Karpas-422 (cell line): ENCODE measurements at regions not wholly inside any gene's neighbourhood (a gene's known extent, or its start where the extent isn't known, plus 50 kb on each side); places are given as distances from the start of the nearest gene placed in this dataset.

Source experiments
- DNase-seq: peaks from one replicate; pipeline ENCODE4 v3.0.0-alpha.2; 2015
- H2AFZ ChIP-seq: fragments of 200-600 bp; sonication (generic); 2 replicates; pipeline ENCODE4 v1.6.1; 2014; ENCODE audit warnings: antibody characterized with exemption, low read length, mixed read lengths
- H3K27ac ChIP-seq: fragments of 200-600 bp; sonication (generic); 2 replicates; pipeline ENCODE4 v1.5.1; 2014; ENCODE audit warnings: mild to moderate bottlenecking, low read length, moderate library complexity
- H3K27me3 ChIP-seq: fragments of 200-600 bp; sonication (generic); 2 replicates; pipeline ENCODE4 v1.6.1; 2014; ENCODE audit warnings: low read length, mixed read lengths
- H3K36me3 ChIP-seq: fragments of 200-600 bp; sonication (generic); 2 replicates; pipeline ENCODE4 v1.6.1; 2014; ENCODE audit warnings: low read length, mixed read lengths; ENCODE audit not compliant: insufficient read depth
- H3K4me1 ChIP-seq: fragments of 200-600 bp; sonication (generic); 2 replicates; pipeline ENCODE4 v1.6.1; 2014; ENCODE audit warnings: mild to moderate bottlenecking, low read length, mixed read lengths
- H3K4me2 ChIP-seq: fragments of 200-600 bp; sonication (generic); 2 replicates; pipeline ENCODE4 v1.6.1; 2014; ENCODE audit warnings: low read length, low read depth, mild to moderate bottlenecking; ENCODE audit not compliant: poor library complexity, severe bottlenecking
- H3K4me3 ChIP-seq: fragments of 200-600 bp; sonication (generic); 2 replicates; pipeline ENCODE4 v1.5.1; 2014; ENCODE audit warnings: mild to moderate bottlenecking, antibody characterized with exemption, low read length, mixed read lengths
- H3K79me2 ChIP-seq: fragments of 200-600 bp; sonication (generic); 2 replicates; pipeline ENCODE4 v1.6.1; 2014; ENCODE audit warnings: mild to moderate bottlenecking, low read length, mixed read lengths
- H3K9ac ChIP-seq: fragments of 200-600 bp; sonication (generic); 2 replicates; pipeline ENCODE4 v1.6.0; 2014; ENCODE audit warnings: low read length
- H3K9me2 ChIP-seq: fragments of 200-600 bp; sonication (generic), shearing (Covaris generic); replicated peaks from 2 replicates; pipeline ENCODE4 v1.6.0; 2014; ENCODE audit warnings: mild to moderate bottlenecking, low read length, moderate library complexity; ENCODE audit not compliant: insufficient read depth
- H3K9me3 ChIP-seq: fragments of 300-700, 200-600 bp; sonication (generic); 2 replicates; pipeline ENCODE4 v1.6.1; 2014; ENCODE audit warnings: low read length, mixed read lengths
- H4K20me1 ChIP-seq: fragments of 200-600 bp; sonication (generic); 2 replicates; pipeline ENCODE4 v1.6.1; 2014; ENCODE audit warnings: mild to moderate bottlenecking, antibody characterized with exemption, low read length, low read depth; ENCODE audit not compliant: insufficient read depth

DNA sequence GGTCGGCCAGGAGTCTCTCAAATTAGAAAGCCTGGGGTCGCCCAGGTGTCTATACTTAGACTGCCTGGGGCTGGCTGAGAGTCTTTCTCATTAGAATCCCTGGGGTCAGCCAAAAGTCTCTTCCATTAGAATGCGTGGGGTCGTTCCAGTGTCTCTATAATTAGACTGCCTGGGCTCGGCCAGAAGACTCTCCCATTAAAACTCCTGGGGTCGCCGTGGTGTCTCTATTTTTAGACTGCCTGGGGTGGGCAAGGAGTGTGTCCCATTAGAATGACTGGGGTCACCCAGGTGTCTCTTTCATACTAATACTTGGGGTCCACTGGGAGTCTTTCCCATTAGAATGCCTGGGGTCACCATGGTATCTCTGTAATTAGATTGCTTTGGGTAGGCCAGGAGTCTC, 2227.7 kb downstream of the TP53TG3F start:
- H3K79me2 ChIP-seq = no peaks in the 10 kb centered on the region
- no peak overlapping the region for H3K4me3 ChIP-seq

DNA sequence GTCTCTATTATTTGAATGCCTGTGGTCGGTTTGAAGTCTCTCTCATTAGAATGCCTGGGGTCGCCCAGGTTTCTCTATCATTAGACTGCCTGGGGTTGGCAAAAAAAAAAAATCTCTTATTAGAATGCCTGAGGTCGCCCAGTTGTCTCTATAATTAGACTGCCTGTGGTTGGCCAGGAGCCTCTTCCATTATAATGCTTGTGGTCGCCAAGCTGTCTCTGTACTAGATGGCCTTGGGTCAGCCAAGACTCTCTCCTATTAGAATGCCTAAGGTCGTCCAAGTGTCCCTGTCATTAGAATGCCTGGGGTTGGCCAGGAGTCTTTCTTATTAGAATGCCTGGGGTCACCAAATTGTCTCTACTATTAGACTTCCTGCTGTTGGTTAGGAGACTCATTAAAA, 2228.4 kb downstream of the TP53TG3F start:
- peaks cover 23% of the 10 kb centered on the region for H3K9me3 ChIP-seq
- H3K4me3 ChIP-seq = no peak overlapping the region
- H2AFZ ChIP-seq = no peak overlapping the region
- no peak overlapping the region for H3K4me2 ChIP-seq
- no peaks in the 10 kb centered on the region for H3K4me1 ChIP-seq
- H3K79me2 ChIP-seq = no peaks in the 10 kb centered on the region
- H3K27me3 ChIP-seq = no peaks in the 10 kb centered on the region
- no peaks in the 10 kb centered on the region for H4K20me1 ChIP-seq
- no peaks in the 10 kb centered on the region for H3K36me3 ChIP-seq
- no peak overlapping the region for H3K9ac ChIP-seq
- H3K27ac ChIP-seq = no peak overlapping the region
- H3K9me2 ChIP-seq = no peaks in the 10 kb centered on the region
- DNase-seq = no peak

More for the DNA sequence above, 2227.7 kb downstream of the TP53TG3F start:
- no peak for DNase-seq
- Histone ChIP-seq H3K4me1 (no peaks in the 10 kb centered on the region), H3K9me2 (no peaks in the 10 kb centered on the region), H2AFZ (no peak overlapping the region), H3K9me3 (peaks cover 23% of the 10 kb centered on the region), H3K9ac (no peak overlapping the region), H3K36me3 (no peaks in the 10 kb centered on the region), H3K27ac (no peak overlapping the region), H3K4me2 (no peak overlapping the region), H3K27me3 (no peaks in the 10 kb centered on the region), H4K20me1 (no peaks in the 10 kb centered on the region)

DNA sequence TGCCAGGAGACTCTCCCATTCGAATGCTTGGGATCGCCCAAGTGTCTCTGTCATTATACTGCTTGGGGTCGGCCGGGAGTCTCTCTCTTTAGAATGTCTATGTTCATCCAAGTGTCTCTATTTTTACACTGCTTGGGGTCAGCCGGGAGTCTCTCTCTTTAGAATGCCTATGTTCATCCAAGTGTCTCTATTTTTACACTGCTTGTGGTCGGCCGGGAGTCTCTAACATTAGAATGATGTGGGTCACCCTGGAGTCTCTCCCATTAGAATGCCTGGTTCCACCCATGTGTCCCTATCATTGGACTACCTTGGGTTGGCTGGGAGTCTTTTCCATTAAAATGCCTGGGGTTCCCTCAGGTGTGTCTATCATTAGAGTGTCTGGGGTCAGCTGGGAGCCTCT, 2230.4 kb downstream of the TP53TG3F start:
- DNase-seq = no peak
- no peaks in the 10 kb centered on the region for H3K27me3 ChIP-seq
- H3K9me3 ChIP-seq = peaks cover 24% of the 10 kb centered on the region
- no peaks in the 10 kb centered on the region for H4K20me1 ChIP-seq
- H3K4me1 ChIP-seq = no peaks in the 10 kb centered on the region
- H3K27ac ChIP-seq = no peak overlapping the region
- H3K9me2 ChIP-seq = no peaks in the 10 kb centered on the region
- no peak overlapping the region for H2AFZ ChIP-seq
- H3K79me2 ChIP-seq = no peaks in the 10 kb centered on the region
- H3K9ac ChIP-seq = no peak overlapping the region
- no peak overlapping the region for H3K4me3 ChIP-seq
- no peaks in the 10 kb centered on the region for H3K36me3 ChIP-seq
- no peak overlapping the region for H3K4me2 ChIP-seq

DNA sequence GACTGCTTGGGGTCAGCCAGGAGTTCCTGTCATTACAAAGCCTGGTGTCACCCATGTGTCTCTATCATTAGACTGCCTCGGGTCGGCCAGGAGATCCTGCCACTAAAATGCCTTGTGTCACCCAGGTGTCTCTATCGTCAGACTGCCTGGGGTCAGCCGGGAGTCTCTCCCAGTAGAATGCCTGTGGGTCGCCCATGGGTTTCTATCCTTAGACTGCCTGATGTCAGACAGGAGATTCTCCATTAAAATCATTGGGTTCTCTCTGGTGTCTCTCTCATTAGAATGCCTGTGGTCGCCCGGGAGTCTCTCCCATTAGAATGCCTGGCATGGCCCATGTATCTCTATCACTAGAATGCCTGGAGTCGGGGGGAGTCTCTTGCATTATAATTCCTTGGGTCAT, 2231.0 kb downstream of the TP53TG3F start:
- H3K9me3 ChIP-seq = peaks cover 18% of the 10 kb centered on the region; the same call in 1 of the 2 replicates

DNA sequence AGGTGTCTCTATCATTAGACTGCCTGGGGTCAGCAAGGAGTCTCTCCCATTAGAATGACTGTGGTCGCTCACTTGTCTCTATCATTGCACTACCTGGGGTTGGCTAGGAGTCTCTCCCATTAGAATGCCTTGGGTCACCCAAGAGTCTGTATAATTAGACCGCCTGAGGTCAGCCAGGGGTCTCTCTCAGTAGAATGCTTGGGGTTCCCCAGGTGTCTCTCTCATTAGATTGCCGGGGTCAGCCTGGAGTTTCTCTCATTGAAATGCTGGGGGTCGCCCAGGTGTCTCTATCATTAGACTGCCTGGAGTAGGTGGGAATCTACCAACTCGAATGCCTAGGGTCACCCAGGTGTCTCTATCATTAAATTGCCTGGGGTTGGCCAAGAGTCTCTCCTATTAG, 2231.6 kb downstream of the TP53TG3F start:
- Histone ChIP-seq H3K27me3 (no peaks in the 10 kb centered on the region), H2AFZ (no peak overlapping the region), H3K27ac (no peak overlapping the region), H3K4me3 (no peak overlapping the region), H3K9me3 (peaks cover 21% of the 10 kb centered on the region; the same call in 1 of the 2 replicates), H4K20me1 (no peaks in the 10 kb centered on the region), H3K36me3 (no peaks in the 10 kb centered on the region), H3K4me2 (no peak overlapping the region), H3K79me2 (no peaks in the 10 kb centered on the region), H3K9me2 (no peaks in the 10 kb centered on the region), H3K9ac (no peak overlapping the region), H3K4me1 (no peaks in the 10 kb centered on the region)
- DNase-seq = no peak

More for the DNA sequence above, 2231.0 kb downstream of the TP53TG3F start:
- Histone ChIP-seq H3K9me2 (no peaks in the 10 kb centered on the region), H3K27ac (no peak overlapping the region), H3K9ac (no peak overlapping the region), H3K4me1 (no peaks in the 10 kb centered on the region), H3K4me3 (no peak overlapping the region), H3K4me2 (no peak overlapping the region), H4K20me1 (no peaks in the 10 kb centered on the region), H2AFZ (no peak overlapping the region), H3K36me3 (no peaks in the 10 kb centered on the region), H3K27me3 (no peaks in the 10 kb centered on the region), H3K79me2 (no peaks in the 10 kb centered on the region)
- DNase-seq = no peak

DNA sequence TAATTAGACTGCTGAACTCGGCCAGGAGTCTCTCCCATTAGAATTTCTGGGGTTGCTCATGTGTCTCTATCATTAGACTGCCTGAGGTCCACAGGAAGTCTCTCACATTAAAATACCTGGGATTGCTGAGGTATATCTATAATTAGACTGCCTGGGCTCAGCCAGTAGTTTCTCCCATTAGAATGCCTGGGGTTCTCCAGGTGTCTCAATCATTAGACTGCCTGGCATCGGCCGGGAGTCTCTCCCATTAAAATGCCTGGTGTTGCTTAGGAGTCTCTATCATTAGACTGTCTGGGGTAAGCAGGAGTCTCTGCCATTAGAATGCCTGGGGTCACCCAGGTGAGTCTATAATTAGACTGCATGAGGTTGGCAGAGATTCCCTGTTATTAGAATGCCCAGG, 2233.4 kb downstream of the TP53TG3F start:
- H3K9me2 ChIP-seq = no peaks in the 10 kb centered on the region
- H3K9ac ChIP-seq = no peak overlapping the region
- H3K4me3 ChIP-seq = no peak overlapping the region
- H2AFZ ChIP-seq = no peak overlapping the region
- peaks cover 15% of the 10 kb centered on the region; the same call in 1 of the 2 replicates for H3K9me3 ChIP-seq
- H4K20me1 ChIP-seq = no peaks in the 10 kb centered on the region
- no peak for DNase-seq
- no peak overlapping the region for H3K4me2 ChIP-seq
- H3K27me3 ChIP-seq = no peaks in the 10 kb centered on the region
- no peaks in the 10 kb centered on the region for H3K79me2 ChIP-seq
- no peaks in the 10 kb centered on the region for H3K36me3 ChIP-seq
- H3K27ac ChIP-seq = no peak overlapping the region
- no peaks in the 10 kb centered on the region for H3K4me1 ChIP-seq

DNA sequence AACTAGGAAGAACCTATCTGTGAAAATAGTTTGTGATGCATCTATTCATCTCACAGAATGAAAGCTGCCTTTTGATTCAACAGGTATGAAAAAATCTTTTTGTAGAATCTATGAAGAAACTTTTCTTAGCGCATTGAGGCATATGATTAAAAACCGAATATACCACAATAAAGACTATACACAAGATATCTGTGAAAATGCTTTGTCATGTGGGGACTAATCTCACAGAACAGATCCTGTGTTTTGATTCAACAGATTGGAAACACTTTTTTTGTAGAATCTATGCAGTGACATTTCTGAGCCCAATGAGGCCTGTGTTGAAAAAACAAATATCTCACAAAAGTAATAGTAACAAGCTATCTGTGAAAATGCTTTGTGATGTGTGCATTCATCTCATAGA, 2247.5 kb downstream of the TP53TG3F start:
- Histone ChIP-seq H3K9me2 (no peaks in the 10 kb centered on the region), H3K9ac (no peak overlapping the region), H3K4me2 (no peak overlapping the region), H3K36me3 (no peaks in the 10 kb centered on the region; the same call in 1 of the 2 replicates), H2AFZ (no peak overlapping the region), H3K9me3 (peaks cover 36% of the 10 kb centered on the region), H3K27me3 (no peaks in the 10 kb centered on the region), H3K27ac (no peak overlapping the region), H4K20me1 (no peaks in the 10 kb centered on the region), H3K79me2 (no peaks in the 10 kb centered on the region), H3K4me1 (no peaks in the 10 kb centered on the region), H3K4me3 (no peak overlapping the region)
- DNase-seq = no peak

DNA sequence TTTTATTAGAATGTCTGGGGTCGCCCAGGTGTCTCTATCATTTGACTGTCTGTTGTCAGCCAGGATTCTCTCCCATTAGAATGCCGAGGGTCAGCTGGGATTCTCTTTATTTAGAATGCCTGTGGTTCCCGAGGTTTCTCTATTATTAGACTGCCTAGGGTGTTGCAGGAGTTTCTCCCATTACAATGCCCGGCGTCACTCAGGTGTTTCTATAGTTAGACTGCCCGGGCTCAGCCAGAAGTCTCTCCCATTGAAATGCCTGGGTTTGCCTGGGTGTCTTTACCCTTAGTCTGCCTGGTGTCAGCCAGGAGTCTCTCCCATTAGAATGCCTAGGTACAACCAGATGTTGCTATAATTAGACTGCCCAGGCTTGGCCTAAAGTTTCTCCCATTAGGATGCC, 2252.0 kb downstream of the TP53TG3F start:
- Histone ChIP-seq H3K9me3 (peaks cover 44% of the 10 kb centered on the region), H3K9ac (no peak overlapping the region), H3K36me3 (no peaks in the 10 kb centered on the region; the same call in 1 of the 2 replicates), H3K79me2 (no peaks in the 10 kb centered on the region), H3K4me1 (no peaks in the 10 kb centered on the region), H3K9me2 (no peaks in the 10 kb centered on the region), H2AFZ (no peak overlapping the region), H3K4me3 (no peak overlapping the region), H3K27ac (no peak overlapping the region), H3K27me3 (no peaks in the 10 kb centered on the region), H3K4me2 (no peak overlapping the region), H4K20me1 (no peaks in the 10 kb centered on the region)
- DNase-seq = no peak

DNA sequence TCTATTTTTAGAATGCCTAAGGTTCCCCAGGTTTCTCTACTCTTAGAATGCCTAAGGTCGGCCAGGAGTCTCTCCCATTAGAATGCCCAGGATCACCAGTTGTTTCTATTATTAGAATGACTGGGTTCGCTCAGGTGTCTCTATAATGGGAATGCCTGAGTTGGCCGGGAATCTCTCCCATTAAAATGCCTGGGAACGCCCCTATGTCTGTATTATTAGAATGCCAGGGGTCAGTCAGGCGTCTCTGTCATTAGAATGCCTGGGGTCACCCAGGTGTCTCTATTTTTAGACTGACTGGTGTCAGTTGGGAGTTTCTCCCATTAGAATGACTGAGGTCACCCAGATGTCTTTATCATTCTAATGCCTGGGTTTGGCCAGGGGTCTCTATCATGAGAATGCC, 2252.5 kb downstream of the TP53TG3F start:
- H2AFZ ChIP-seq = no peak overlapping the region
- H3K79me2 ChIP-seq = no peaks in the 10 kb centered on the region
- peaks cover 39% of the 10 kb centered on the region for H3K9me3 ChIP-seq
- H3K9me2 ChIP-seq = no peaks in the 10 kb centered on the region
- no peak overlapping the region for H3K4me2 ChIP-seq
- H3K4me3 ChIP-seq = no peak overlapping the region
- no peaks in the 10 kb centered on the region; the same call in 1 of the 2 replicates for H3K36me3 ChIP-seq
- DNase-seq = no peak
- no peaks in the 10 kb centered on the region for H3K4me1 ChIP-seq
- no peaks in the 10 kb centered on the region for H3K27me3 ChIP-seq
- no peak overlapping the region for H3K27ac ChIP-seq
- H4K20me1 ChIP-seq = no peaks in the 10 kb centered on the region
- H3K9ac ChIP-seq = no peak overlapping the region
